ENCODE measurements at regions not wholly inside any gene's neighbourhood (a gene's known extent, or its start where the extent isn't known, plus 50 kb on each side); places are given as distances from the start of the nearest gene placed in this dataset.
A peak's percentile ranks its signal among the peaks of the same experiment; 100 is the strongest.

DNA sequence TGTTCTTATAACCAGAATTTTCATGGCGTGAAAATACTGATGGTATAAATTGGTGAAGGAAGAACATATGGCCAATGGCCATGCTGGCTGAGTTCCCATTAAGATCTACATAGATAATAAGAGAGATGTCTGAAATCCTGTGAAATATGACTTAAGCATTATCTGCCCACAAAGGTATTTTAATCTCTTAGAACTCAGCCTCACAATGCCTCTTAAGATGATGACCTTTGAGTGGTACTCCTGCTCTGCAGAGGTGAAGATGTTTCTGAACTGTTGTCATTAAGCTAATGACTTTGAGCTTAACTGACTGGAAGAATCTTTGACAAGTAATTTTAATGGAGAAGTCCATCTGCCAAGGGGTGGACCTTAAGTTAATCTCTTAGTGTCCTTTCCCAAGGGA is 148.7 kb downstream of the ZNF326 start:
- DNase-seq (ENCODE audit: low spot score), result no peak
- TF ChIP-seq CTCF (IDR thresholded peaks at IDR 0.05; ENCODE audit: extremely low read depth, missing control alignments), result no peak

DNA sequence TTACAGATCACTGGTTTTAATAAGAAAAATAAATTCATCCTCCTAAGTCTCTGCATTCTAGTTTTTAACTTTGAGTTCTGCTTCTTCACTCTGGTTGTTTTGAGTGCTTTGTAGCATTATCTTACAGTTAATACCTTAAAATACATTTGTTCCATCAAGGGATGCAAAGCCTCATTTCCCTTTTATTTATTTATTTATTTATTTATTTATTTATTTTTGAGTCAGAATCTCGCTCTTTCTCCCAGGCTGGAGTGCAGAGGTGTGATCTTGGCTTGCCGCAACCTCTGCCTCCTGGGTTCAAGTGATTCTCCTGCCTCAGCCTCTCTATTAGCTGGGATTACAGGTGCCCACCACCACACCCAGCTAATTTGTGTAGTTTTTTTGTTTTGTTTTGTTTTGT is 147.8 kb downstream of the ZNF326 start:
- no peak for DNase-seq (ENCODE audit: low spot score)
- TF ChIP-seq CTCF (IDR thresholded peaks at IDR 0.05; ENCODE audit: extremely low read depth, missing control alignments), result no peak

DNA sequence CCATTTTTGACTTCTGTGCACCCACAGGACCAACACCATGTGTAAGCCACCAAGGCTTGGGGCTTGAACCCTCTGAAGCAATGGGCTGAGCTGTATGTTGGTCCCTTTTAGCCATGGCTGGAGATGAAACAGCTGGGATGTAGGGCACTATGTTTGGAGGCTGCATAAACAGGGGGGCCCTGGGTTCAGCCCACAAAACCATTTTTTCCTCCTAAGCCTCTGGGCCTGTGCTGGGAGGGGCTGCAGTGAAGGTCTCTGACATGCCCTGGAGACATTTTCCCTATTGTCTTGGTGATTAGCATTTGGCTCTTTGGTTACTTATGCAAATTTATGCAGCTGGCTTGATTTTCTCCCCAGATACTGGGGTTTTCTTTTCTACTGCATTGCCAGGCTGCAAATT is 144.9 kb downstream of the ZNF326 start:
- DNase-seq (ENCODE audit: low spot score), result no peak

GRCh38 chr1:90135286-90135685 is 140.4 kb downstream of the ZNF326 start:
- no peak for DNase-seq (ENCODE audit: low spot score)
- TF ChIP-seq CTCF (IDR thresholded peaks at IDR 0.05; ENCODE audit: extremely low read depth, missing control alignments), result no peak

More for the DNA sequence above, 144.9 kb downstream of the ZNF326 start:
- no peak for TF ChIP-seq CTCF (IDR thresholded peaks at IDR 0.05; ENCODE audit: extremely low read depth, missing control alignments)

GRCh38 chr1:90134175-90134955 is 139.5 kb downstream of the ZNF326 start:
- TF ChIP-seq CTCF (IDR thresholded peaks at IDR 0.05; ENCODE audit: extremely low read depth, missing control alignments), result no peak
- DNase-seq (ENCODE audit: low spot score), result no peak

- no peak for TF ChIP-seq CTCF (IDR thresholded peaks at IDR 0.05; ENCODE audit: extremely low read depth, missing control alignments)
- DNase-seq (ENCODE audit: low spot score), result peak; percentile 10
Observed at GRCh38 chr1:90133133-90133532, 138.2 kb downstream of the ZNF326 start.

DNA sequence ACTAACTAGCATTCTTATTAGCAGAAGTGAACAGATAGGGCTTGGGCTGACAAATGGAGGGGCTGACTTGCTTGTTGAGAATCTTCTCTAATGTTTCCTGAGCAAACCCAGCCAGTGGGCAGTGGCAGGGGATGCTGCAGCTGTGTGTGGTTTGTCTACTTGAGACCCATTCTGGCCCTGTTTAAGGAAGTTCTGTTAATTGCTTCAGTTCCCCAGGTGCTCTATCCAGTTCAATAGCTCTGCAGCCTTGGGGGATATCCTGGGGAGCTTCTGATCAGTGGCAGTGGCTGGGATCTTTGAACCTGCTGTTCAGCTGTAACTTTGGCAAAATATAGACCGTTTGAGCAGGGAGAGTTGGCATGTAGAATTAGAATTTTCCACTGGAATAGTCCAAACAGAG is 137.4 kb downstream of the ZNF326 start:
- TF ChIP-seq CTCF (IDR thresholded peaks at IDR 0.05; ENCODE audit: extremely low read depth, missing control alignments), result no peak
- no peak for DNase-seq (ENCODE audit: low spot score)

All from GM20000 (cell line).